ENCODE measurements at regions not wholly inside any gene's neighbourhood (a gene's known extent, or its start where the extent isn't known, plus 50 kb on each side); places are given as distances from the start of the nearest gene placed in this dataset.
"Not testable (repeated sequence)": the region's sequence is repeated elsewhere in the genome, so short reads cannot be mapped to it uniquely, and the experiment has no call there.

DNA sequence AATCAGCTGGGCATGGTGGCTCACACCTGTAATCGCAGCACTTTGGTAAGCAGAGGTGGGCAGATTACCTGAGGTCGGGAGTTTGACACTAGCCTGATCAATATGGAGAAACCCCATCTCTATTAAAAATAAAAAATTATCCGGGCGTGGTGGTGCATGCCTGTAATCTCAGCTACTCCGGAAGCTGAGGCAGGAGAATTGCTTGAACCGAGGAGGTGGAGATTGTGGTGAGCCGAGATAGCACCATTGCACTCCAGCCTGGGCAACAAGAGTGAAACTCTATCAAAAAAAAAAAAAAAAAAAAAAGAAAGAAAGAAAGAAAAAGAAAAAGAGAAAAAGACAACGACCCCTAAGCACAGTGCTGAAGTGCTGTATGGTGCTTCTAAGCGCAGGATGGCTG is 280.6 kb upstream of the MAF start:
- not testable (repeated sequence) for H3K9me3 ChIP-seq (replicated peaks); H3K4me3 ChIP-seq; H3K27ac ChIP-seq; DNase-seq; H3K36me3 ChIP-seq; H3K4me1 ChIP-seq; H3K27me3 ChIP-seq

DNA sequence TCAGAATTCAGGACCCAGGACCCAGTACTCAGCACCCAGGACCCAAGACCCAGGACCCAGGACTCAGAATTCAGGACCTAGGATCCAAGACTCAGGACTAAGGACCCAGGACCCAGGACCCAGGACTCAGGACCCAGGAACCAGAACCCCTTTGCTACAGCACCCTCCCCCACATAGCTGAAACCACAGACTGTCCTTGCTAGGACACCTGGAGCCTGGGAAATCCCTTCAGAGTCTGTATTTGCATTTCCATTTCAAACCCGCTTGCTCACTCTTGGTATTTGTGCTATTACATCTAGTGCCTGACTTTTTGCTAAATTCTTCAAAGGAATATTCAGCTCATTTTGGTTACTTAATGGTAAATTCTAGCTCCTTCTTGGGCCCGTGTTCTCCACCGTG is 275.8 kb upstream of the MAF start:
- DNase-seq, result no peak
- Histone ChIP-seq H3K27ac (no peak overlapping the region), H3K27me3 (no peaks in the 10 kb centered on the region), H3K9me3 (replicated peaks) (no peaks in the 10 kb centered on the region), H3K4me3 (no peak overlapping the region), H3K4me1 (no peaks in the 10 kb centered on the region), H3K36me3 (no peaks in the 10 kb centered on the region)

DNA sequence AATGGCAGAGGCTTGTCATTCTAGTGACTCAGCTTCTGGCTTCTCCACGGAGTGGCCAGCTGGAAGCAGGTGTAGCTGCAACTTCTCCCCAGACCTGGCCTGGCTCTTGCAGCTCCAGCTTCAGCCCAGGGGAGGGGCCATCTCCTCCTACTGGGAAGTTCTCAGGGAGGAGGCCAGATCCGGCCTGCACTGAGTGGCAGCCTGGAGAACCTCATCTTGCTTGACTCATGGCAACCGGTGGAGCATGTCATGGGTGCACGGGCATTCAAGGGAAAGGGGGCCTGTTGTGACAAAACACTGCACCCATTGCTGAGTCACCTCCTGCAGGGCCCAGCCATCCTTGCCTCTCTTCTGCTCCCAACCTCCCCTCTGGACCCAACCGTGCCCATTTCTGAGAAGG is 273.9 kb upstream of the MAF start:
- Histone ChIP-seq H3K9me3 (replicated peaks) (no peaks in the 10 kb centered on the region), H3K4me1 (no peaks in the 10 kb centered on the region), H3K4me3 (no peak overlapping the region), H3K36me3 (no peaks in the 10 kb centered on the region), H3K27ac (no peak overlapping the region), H3K27me3 (no peaks in the 10 kb centered on the region)
- no peak for DNase-seq

DNA sequence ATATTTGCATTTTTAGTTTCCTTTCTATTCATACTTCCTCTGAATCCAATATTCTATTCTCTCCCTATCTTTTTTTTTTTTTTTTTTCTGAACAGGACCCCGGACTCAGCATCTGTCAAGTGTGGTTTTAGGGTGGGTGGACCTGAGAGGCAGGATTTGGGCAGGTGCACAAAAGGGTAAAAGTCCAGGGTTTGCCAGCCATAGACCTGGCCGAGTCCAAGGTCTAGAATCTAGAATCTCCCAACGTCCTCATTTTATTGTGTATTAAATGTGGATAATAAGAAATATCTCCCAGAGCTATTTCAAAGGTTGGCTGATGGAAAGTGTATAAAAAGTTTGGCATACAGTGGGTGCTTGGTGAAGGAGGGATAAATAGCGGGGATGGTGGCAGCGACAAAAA is 273.3 kb upstream of the MAF start:
- DNase-seq, result no peak
- no peak overlapping the region for H3K27ac ChIP-seq
- no peaks in the 10 kb centered on the region for H3K27me3 ChIP-seq
- H3K36me3 ChIP-seq, result no peaks in the 10 kb centered on the region
- no peaks in the 10 kb centered on the region for H3K9me3 ChIP-seq (replicated peaks)
- H3K4me3 ChIP-seq, result no peak overlapping the region
- no peaks in the 10 kb centered on the region for H3K4me1 ChIP-seq

DNA sequence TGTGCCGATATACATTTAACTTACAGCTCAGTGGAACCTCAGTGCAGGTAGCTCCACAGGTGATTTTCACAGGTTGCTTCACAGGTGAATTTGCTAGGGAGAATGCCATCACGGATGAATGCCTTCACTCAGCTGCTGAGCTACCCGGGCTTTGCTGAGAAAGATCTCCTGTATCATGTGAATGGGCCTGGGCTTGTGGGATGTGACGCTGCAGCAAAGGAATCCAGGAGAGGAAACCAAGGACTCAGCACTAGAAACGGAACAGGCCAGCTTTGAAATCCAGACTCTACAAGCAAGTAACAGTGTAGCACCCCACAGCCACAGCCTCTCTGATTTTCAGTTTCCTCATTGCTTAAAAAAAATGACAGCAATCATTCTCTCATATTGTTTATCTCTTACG is 271.4 kb upstream of the MAF start:
- H3K36me3 ChIP-seq, result no peaks in the 10 kb centered on the region
- H3K27me3 ChIP-seq, result no peaks in the 10 kb centered on the region
- H3K9me3 ChIP-seq (replicated peaks), result no peaks in the 10 kb centered on the region
- no peak for DNase-seq
- H3K4me3 ChIP-seq, result no peak overlapping the region
- H3K4me1 ChIP-seq, result no peaks in the 10 kb centered on the region
- H3K27ac ChIP-seq, result no peak overlapping the region

DNA sequence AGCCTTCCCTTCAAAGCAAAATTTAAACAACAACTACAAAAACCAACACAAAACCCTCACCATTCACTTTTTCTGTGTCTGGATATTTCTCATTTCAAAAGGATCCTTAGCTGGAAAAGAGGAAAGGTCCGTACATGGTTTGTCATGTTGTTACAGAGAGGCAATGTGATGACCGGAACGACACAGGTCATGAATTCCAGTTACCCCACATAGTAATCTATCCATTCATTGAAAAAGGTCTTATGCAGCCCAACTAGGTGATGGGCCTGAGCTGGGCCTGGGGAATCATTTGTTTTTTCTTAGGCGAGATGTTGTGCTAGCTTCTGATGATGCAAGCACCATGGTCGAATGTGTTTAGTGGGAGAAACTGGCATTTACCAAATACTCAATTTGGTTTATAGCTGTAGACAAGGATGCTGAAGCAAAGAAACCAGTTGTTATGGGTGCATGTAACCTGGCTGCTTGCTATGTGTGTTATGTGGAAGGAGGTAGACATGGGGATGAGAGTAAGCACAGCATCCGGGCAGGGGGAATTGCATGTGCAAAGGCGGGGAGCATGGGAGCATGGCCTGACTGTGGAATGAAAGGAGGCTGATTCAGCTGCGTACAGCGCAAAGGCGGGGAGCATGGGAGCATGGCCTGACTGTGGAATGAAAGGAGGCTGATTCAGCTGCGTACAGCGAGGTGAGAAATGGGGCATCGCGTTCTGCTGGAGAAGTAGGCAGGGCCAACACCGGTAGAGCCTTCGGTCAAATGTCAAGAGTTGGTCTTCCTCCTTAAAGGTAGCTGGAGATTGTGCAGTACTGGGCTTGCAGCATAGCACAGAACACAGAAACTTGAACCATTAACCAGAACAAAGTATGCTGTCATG is 269.7 kb upstream of the MAF start:
- Histone ChIP-seq H3K4me1 (no peaks in the 10 kb centered on the region), H3K36me3 (no peaks in the 10 kb centered on the region), H3K27me3 (no peaks in the 10 kb centered on the region), H3K4me3 (no peak overlapping the region), H3K9me3 (replicated peaks) (no peaks in the 10 kb centered on the region), H3K27ac (no peak overlapping the region)
- DNase-seq, result no peak

DNA sequence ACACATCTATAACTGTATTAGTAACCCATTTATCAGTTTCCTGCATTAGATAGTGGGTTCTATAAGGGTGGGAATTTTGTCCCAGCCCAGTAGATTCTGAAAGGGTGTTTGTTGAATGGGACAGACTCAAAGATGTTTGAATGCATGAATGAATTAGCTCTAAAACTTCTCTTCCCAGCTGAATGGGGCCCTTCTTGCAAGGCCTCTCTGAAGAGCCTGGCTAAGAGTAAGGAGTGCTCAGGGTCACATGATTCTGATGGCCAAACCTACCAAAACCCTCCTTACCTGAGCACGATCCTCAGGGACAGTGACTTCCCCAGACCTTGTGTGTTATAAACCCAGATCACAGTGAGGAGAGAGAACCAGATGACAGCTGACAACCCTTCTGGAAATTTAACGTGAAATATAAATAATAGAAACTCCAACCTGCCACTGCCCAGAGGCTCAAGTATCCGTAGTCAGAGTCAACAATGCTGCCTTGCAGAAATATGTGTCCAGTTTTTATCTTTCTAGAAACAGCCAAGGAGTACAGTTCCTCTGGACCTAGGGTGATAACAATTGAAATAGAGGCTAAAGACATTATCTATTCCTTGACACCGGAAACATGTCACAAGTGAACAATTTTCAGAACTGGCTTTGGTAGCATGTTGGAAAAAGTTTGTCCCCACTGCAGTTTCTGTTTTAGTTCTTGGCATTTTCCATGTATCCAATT is 268.9 kb upstream of the MAF start:
- DNase-seq, result no peak
- Histone ChIP-seq H3K4me1 (no peaks in the 10 kb centered on the region), H3K27me3 (no peaks in the 10 kb centered on the region), H3K9me3 (replicated peaks) (no peaks in the 10 kb centered on the region), H3K27ac (no peak overlapping the region), H3K36me3 (no peaks in the 10 kb centered on the region), H3K4me3 (no peak overlapping the region)

DNA sequence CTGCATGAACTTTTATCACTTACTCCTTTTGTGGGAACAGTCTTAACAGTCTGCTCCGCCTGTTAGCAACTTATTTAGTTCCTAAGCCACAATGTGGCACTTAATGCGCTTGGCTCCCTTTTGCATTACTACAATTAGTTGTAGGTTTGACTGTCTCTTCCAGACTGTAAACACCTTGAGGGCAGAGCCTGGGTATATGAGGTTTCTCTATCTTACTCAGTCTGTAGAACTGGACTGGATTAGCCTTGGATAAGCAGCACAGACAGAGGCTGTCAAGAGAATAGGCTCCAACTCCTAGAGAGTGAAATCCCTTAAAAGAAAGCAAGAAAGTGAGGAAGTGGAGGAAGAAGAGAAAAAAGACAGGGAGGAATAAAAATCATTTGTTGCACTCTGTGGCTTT is 268.3 kb upstream of the MAF start:
- no peaks in the 10 kb centered on the region for H3K4me1 ChIP-seq
- no peak overlapping the region for H3K4me3 ChIP-seq
- H3K27me3 ChIP-seq, result no peaks in the 10 kb centered on the region
- DNase-seq, result no peak
- H3K27ac ChIP-seq, result no peak overlapping the region
- H3K9me3 ChIP-seq (replicated peaks), result no peaks in the 10 kb centered on the region
- H3K36me3 ChIP-seq, result no peaks in the 10 kb centered on the region

DNA sequence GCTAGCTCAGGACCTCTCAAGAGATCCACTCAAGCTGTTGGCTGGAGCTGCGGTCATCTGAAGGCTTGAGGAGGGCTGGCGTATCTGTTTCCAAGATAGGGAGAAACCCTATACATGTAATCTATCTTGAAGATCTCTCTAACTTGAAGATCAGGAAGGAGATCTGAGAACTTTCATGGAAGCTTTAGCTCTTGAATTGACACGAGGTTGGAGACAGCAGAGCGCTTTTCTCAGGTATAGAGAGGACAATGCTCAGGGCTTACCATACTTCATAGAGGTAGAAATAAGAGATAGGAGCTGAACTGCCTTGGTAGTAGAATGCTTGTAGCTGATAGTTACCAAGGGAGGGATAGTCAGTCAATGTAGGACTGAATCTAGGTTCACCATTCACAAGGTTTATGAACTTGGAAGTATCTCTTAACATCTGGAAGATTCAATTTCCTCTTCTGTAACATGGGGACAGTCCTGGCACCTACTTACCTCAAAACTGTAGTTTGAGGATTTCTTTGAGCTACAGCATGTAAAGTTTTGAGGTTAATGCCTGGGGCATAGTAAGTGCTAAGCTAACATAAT is 267.0 kb upstream of the MAF start:
- DNase-seq, result no peak
- Histone ChIP-seq H3K4me3 (no peak overlapping the region), H3K27ac (no peak overlapping the region), H3K27me3 (no peaks in the 10 kb centered on the region), H3K9me3 (replicated peaks) (no peaks in the 10 kb centered on the region), H3K4me1 (no peaks in the 10 kb centered on the region), H3K36me3 (no peaks in the 10 kb centered on the region)

DNA sequence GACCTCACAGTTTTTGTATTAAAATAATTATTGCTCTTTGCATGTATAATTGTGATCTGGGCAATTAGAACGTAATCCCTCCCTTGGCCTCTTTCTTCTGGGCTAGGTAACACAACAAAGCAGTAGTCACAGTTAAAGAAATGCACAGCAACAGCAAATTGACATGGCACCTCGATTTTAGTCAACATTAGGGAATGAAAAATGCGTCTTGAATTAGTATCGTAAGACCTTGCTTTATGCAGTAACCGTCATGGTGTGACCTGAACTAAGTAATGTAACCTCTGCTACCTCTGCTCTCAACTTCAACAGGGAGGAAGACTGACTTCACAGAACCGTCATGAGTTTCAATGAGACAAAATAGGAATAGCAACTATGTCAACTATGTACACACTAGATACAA is 265.4 kb upstream of the MAF start:
- Histone ChIP-seq H3K9me3 (replicated peaks) (no peaks in the 10 kb centered on the region), H3K27me3 (no peaks in the 10 kb centered on the region), H3K4me1 (no peaks in the 10 kb centered on the region), H3K27ac (no peak overlapping the region), H3K4me3 (no peak overlapping the region), H3K36me3 (no peaks in the 10 kb centered on the region)
- DNase-seq, result no peak

DNA sequence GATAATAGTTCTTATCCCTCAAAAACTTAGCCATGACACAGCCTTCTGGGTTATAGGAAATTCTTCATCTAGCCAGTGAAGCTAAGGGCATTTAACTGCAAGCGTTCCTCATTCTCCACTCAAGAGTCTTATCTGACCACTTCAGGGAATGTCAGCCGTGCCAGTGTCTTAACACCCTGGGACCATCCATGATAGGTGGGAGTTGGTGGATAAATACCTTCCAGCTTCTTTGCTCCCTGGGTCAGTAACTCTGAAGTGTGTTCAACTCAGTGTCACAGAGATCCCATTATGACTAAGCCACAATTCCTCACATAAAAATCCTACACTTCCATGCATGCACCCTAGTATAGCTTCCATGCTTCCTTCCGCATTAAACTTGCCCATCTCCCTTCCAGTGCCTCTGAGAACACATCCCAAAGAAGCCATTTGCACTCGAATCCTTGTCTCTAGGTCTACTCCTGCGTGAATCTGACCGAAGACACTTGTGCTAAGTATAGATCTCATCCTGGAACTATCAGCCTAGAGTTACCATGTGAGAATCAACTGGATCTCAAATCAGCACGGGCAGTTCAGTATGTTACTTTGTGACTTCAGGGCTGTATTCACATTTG is 264.3 kb upstream of the MAF start:
- H3K4me3 ChIP-seq, result no peak overlapping the region
- no peaks in the 10 kb centered on the region for H3K27me3 ChIP-seq
- no peak overlapping the region for H3K27ac ChIP-seq
- H3K36me3 ChIP-seq, result no peaks in the 10 kb centered on the region
- no peaks in the 10 kb centered on the region for H3K4me1 ChIP-seq
- no peak for DNase-seq
- H3K9me3 ChIP-seq (replicated peaks), result no peaks in the 10 kb centered on the region

DNA sequence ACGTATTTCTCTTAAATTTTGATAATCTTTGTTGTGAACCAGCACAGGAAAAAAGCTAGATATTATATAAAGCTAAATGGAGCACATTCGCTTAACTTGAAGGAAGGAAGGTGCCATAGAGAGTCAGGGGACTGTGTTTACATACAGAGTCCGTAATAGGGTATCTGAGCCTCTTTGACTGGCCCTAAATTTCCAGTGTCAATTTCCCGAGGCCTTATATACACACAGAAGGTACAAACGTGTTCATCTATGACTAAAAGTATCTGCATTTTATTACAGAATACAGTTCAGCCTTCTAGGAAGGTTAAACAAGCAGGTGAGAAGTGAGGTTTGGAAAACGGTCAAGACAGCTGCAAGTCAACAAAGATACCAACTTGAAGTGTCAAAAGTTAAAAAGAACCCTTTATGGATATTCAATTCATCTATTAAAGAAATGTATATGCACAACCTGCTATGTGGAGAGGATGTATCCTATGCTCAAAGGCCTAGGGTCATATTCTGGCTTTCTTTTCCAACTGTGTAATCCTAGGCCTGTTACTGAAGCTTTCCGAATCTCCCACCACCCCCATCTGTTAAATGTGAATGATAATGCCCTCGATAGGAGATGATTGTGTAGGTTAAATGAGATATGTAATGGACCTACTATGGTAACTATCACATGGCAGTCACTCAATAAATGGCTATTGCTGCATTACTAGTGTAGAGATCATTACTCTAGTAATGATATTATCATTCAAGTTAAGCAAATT is 263.7 kb upstream of the MAF start:
- Histone ChIP-seq H3K9me3 (replicated peaks) (no peaks in the 10 kb centered on the region), H3K27ac (no peak overlapping the region)

DNA sequence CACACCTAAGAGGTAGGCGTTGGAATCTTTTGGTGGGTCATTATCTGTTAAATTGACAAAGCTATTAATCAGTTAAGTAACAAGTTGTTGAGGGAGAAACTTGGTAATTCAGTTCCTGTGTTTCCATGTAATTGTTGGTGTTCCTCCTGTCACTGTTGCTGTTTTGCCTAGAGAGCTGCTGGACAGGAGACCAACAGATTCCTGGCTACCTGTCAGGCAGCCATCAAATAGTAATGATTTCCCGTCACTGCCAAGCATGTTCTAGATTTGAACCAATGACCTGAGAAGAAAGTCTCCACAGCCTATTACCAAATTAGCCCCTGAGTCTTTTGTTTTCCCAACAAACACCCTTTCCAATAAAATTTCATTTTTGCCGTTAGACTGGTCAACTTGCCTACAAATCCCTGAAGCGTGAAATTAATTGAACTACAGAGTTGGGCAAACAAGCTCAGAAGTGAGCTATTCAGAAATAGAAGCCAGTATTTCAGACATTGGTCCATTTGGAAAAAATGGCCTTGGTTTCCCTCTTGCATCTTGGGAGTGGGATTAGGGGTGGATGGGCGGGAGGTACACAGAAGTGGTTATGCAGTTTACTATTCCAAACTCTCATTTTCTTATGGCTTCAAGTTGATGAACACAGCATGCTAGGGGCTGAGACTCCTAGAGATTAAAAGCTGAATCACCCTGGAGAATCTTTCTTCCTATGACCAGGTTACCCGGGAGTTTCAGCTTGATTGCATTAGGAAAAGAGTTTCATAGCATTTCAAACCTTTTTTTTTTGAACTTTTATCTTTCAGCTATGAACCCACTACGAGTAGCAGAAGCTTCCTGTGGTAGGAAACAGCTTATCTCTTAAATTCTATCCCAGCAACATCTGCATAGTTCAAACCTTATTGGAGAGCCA is 262.8 kb upstream of the MAF start:
- H3K27ac ChIP-seq, result no peak overlapping the region
- no peaks in the 10 kb centered on the region for H3K9me3 ChIP-seq (replicated peaks)
- H3K27me3 ChIP-seq, result no peaks in the 10 kb centered on the region
- no peaks in the 10 kb centered on the region for H3K36me3 ChIP-seq
- no peak overlapping the region for H3K4me3 ChIP-seq
- no peaks in the 10 kb centered on the region for H3K4me1 ChIP-seq
- no peak for DNase-seq

More for the DNA sequence above, 263.7 kb upstream of the MAF start:
- H3K4me3 ChIP-seq, result no peak overlapping the region
- no peaks in the 10 kb centered on the region for H3K36me3 ChIP-seq
- no peaks in the 10 kb centered on the region for H3K27me3 ChIP-seq
- H3K4me1 ChIP-seq, result no peaks in the 10 kb centered on the region
- no peak for DNase-seq

DNA sequence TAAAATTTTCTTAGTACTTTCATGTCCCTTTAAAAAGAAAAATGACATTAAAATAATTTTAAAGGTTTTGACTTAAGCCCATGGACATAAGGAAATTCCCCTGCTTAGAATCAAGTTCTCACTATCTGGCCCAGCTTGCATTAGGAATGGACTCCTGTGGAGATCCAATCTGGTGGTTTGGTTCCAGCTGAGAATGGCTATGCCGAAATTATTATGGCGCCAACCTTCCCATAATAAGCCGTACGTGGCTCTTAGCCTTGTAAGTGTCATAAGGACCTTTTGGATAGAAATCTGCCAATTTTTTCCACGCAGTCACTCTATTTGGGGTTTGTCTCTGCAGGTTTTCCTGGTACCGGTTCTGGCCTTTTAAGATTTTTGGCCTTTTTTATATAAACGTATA is 262.1 kb upstream of the MAF start:
- H3K4me3 ChIP-seq, result no peak overlapping the region
- no peaks in the 10 kb centered on the region for H3K4me1 ChIP-seq
- H3K9me3 ChIP-seq (replicated peaks), result no peaks in the 10 kb centered on the region
- no peak overlapping the region for H3K27ac ChIP-seq
- DNase-seq, result no peak
- no peaks in the 10 kb centered on the region for H3K36me3 ChIP-seq
- no peaks in the 10 kb centered on the region for H3K27me3 ChIP-seq

Measured in SJCRH30 (cell line).